Upper lobe of right lung (tissue), 1 donor: ENCODE measurements at regions not wholly inside any gene's neighbourhood (a gene's known extent, or its start where the extent isn't known, plus 50 kb on each side); places are given as distances from the start of the nearest gene placed in this dataset.

ENCODE experiments used
- ATAC-seq: fragments of 200-7000 bp; cut with Tn5 transposase; one replicate; pipeline ENCODE4 v1.9.1; 2020; ENCODE audit warnings: mild to moderate bottlenecking, moderate library complexity
- DNase-seq: peaks from one replicate; pipeline ENCODE4 v3.0.0-alpha.2; 2020
- H3K27ac ChIP-seq: fragments of 200-600 bp; one replicate; pipeline ENCODE4 v1.8.0; 2022
- H3K27me3 ChIP-seq: fragments of 200-600 bp; one replicate; pipeline ENCODE4 v1.8.0; 2022; ENCODE audit warnings: mild to moderate bottlenecking
- H3K36me3 ChIP-seq: fragments of 200-600 bp; one replicate; pipeline ENCODE4 v1.8.0; 2022
- H3K4me1 ChIP-seq: fragments of 200-600 bp; one replicate; pipeline ENCODE4 v1.8.0; 2022
- H3K4me3 ChIP-seq: fragments of 200-600 bp; one replicate; pipeline ENCODE4 v1.8.0; 2022; ENCODE audit warnings: mild to moderate bottlenecking
- H3K9me3 ChIP-seq: fragments of 200-600 bp; one replicate; pipeline ENCODE4 v1.8.0; 2022
- intact Hi-C: fragments of 100-400 bp; cut with DNase I; formaldehyde crosslinking; loops from one replicate; pipeline ENCODE4 v1.11.0; 2022
- TF ChIP-seq, protein P1 (sequence below): fragments of 200-600 bp; IDR thresholded peaks from one replicate; pipeline ENCODE4 v1.8.0; 2022; ENCODE audit warnings: antibody characterized with exemption
- donor health status: DM: no; HTN: yes; CAD: no; lungs with severe emphysema.

DNA sequence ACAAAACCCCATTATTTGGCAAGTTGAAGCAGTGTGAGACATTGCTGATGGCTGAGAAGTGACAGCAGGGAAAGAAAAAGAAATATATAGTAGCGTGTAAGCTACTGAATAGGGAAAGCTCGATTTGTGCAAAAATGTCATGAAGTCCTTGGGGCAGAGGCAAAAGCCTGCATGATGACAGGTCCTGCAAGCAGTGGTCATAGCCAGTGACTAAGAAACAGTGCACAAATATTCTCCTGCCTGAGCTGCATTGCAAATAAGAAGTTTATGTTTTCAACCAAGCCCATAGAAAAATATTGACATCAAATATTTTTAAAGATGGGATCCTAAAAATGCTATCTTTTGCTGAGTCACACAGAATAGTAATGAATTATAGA, 270.0 kb downstream of the SLITRK6 start:
- H3K9me3 ChIP-seq = no peaks in the 10 kb centered on the region
- DNase-seq = no peak

DNA sequence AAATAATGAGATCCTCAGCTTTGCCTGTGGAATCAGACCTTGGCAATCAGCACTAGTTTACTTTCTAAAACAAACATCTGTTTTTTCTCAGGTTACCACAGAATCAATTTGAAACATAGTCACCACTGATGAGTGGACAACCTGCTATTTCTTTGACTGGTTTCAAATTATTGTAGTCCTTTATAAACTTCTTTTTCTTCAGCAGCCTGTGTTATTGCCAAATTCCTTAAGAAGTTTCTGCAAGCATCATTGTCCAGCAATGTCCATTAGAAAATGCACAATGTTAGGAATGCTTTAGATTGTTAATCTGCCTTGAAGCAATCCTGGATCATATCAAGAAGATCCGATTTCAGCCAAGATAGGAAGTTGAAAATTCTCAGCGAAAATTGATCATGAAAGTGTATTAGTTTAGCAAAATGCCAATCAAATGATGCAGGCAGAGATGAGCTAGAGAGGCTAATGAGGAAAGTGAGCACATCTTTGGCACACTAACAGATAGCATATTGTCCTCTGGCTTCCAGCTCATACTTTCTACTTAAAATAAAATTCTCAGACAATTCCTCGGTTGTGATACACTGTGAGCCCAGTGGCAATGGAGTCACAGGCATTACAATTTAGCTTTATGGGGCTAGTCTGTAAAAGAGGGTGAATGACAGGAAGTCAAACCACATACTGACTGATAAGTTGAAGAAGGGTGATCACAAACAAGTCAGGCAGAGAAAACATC, 270.6 kb downstream of the SLITRK6 start:
- Histone ChIP-seq H3K4me3 (no peak overlapping the region), H3K27ac (no peak overlapping the region), H3K4me1 (no peaks in the 10 kb centered on the region), H3K27me3 (no peaks in the 10 kb centered on the region), H3K36me3 (no peaks in the 10 kb centered on the region), H3K9me3 (no peaks in the 10 kb centered on the region)
- no peak for ATAC-seq
- intact Hi-C loops = no loop called here
- no peak for DNase-seq
- TF ChIP-seq, protein P1, sequence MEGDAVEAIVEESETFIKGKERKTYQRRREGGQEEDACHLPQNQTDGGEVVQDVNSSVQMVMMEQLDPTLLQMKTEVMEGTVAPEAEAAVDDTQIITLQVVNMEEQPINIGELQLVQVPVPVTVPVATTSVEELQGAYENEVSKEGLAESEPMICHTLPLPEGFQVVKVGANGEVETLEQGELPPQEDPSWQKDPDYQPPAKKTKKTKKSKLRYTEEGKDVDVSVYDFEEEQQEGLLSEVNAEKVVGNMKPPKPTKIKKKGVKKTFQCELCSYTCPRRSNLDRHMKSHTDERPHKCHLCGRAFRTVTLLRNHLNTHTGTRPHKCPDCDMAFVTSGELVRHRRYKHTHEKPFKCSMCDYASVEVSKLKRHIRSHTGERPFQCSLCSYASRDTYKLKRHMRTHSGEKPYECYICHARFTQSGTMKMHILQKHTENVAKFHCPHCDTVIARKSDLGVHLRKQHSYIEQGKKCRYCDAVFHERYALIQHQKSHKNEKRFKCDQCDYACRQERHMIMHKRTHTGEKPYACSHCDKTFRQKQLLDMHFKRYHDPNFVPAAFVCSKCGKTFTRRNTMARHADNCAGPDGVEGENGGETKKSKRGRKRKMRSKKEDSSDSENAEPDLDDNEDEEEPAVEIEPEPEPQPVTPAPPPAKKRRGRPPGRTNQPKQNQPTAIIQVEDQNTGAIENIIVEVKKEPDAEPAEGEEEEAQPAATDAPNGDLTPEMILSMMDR = no peak

More for the DNA sequence above, 270.0 kb downstream of the SLITRK6 start:
- no peak for ATAC-seq
- Histone ChIP-seq H3K4me3 (no peak overlapping the region), H3K27me3 (no peaks in the 10 kb centered on the region), H3K27ac (no peak overlapping the region), H3K4me1 (no peaks in the 10 kb centered on the region), H3K36me3 (no peaks in the 10 kb centered on the region)
- intact Hi-C loops = no loop called here
- TF ChIP-seq, protein P1 = no peak

DNA sequence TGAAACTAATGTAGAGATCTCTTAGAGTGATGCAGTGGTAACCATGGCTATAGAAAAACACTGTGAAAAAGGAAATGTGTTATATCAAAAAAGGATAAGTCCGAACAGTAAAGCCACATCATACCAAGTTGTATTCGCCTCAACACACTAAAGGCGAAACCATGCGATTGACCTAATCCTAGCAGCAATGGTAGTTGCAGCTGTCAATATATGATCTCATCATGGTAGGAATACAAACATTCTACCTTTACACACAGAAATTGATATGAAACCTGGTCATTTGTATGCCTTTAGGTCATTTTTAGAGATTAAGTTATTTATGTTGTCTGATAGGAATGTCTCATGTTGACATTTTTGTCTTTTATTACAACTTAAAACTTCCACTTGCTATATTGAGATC, 271.9 kb downstream of the SLITRK6 start:
- DNase-seq = no peak
- H3K27me3 ChIP-seq = no peaks in the 10 kb centered on the region
- H3K27ac ChIP-seq = no peak overlapping the region
- H3K9me3 ChIP-seq = no peaks in the 10 kb centered on the region
- no peaks in the 10 kb centered on the region for H3K36me3 ChIP-seq
- H3K4me3 ChIP-seq = no peak overlapping the region
- TF ChIP-seq, protein P1 = no peak
- H3K4me1 ChIP-seq = no peaks in the 10 kb centered on the region
- no peak for ATAC-seq
- intact Hi-C loops = no loop called here

DNA sequence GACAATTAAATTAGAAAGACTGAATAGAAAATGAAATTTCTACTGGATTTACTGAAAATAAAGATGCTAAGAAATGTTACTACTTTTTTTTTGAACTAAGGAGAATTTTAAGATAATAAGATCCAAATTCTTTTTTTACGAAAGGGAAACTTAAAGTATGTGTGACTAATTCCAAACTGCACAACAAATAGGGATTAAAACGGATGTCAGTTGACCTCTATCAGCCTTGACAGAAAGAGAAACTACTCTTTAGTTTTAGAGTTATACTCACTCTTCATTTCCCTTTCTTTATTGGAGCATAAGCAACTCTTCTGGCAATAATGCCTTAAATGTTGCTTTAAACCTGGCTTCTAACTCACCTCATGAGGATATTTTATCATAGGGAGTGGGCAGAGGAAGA, 273.8 kb downstream of the SLITRK6 start:
- Histone ChIP-seq H3K4me1 (peaks cover 5% of the 10 kb centered on the region), H3K27me3 (no peaks in the 10 kb centered on the region), H3K27ac (no peak overlapping the region), H3K9me3 (no peaks in the 10 kb centered on the region), H3K4me3 (no peak overlapping the region), H3K36me3 (no peaks in the 10 kb centered on the region)
- TF ChIP-seq, protein P1 = no peak
- ATAC-seq = no peak
- DNase-seq = no peak
- intact Hi-C loops = no loop called here

DNA sequence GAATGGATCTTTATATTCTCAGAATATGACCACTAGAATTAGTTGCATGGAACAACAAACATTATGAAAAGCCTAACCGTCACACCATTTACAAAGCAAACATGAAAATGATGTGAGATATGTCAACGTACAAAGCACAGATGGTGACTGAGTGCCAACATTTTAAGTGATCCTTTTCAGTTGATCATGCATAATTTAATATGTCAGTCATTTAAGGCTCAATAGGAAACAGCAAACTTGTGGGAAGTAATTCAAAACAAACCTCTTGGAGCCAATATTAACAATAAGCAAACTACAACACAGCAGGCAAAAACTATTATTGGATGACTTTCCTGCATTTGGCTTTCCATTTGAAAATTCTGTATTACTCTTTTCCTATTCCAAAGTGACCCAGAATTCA, 277.6 kb downstream of the SLITRK6 start:
- Histone ChIP-seq H3K27me3 (no peaks in the 10 kb centered on the region), H3K4me3 (no peak overlapping the region), H3K27ac (no peak overlapping the region), H3K4me1 (peaks cover 5% of the 10 kb centered on the region), H3K36me3 (no peaks in the 10 kb centered on the region), H3K9me3 (no peaks in the 10 kb centered on the region)
- ATAC-seq = no peak
- no peak for DNase-seq
- intact Hi-C loops = no loop called here
- TF ChIP-seq, protein P1 = no peak

DNA sequence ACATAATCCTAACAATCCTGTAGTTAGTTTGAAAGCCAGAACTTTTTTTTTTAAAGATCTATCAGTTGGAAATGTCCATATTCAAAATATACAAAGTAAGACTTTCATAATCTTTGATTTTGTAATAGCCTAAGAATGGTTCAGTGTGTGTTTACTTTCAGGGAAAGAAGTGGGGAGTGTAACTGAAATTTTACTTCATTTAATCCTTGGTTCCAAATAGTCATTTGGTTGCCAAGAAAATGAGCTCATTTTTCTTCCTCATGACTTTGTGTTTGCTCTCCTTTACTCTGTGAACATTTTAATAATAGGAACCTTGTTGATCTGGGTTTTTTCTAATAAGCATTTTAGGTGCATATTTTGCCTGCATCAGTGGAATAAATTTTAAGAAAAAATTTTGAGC, 278.8 kb downstream of the SLITRK6 start:
- Histone ChIP-seq H3K4me3 (no peak overlapping the region), H3K4me1 (peaks cover 5% of the 10 kb centered on the region), H3K9me3 (no peaks in the 10 kb centered on the region), H3K27ac (no peak overlapping the region), H3K36me3 (no peaks in the 10 kb centered on the region), H3K27me3 (no peaks in the 10 kb centered on the region)
- ATAC-seq (peak; percentile 58), DNase-seq (no peak)
- TF ChIP-seq, protein P1 = no peak
- intact Hi-C loops = no loop called here
